ENCODE measurements at regions not wholly inside any gene's neighbourhood (a gene's known extent, or its start where the extent isn't known, plus 50 kb on each side); places are given as distances from the start of the nearest gene placed in this dataset.
"Not testable (repeated sequence)": the region's sequence is repeated elsewhere in the genome, so short reads cannot be mapped to it uniquely, and the experiment has no call there.

- not testable (repeated sequence) for H3K9me3 Mint-ChIP-seq, H3K36me3 Mint-ChIP-seq, H3K27ac Mint-ChIP-seq, H3K4me1 Mint-ChIP-seq, H3K4me3 Mint-ChIP-seq, ATAC-seq
- peaks cover 37% of the 10 kb centered on the region for H3K27me3 Mint-ChIP-seq
Observed at GRCh38 chr7:142520455-142520854, 228.8 kb upstream of the PRSS1 start.

GRCh38 chr7:142519079-142520078 lies 229.9 kb upstream of the PRSS1 start:
- Mint-ChIP-seq H3K27ac (no peak overlapping the region), H3K36me3 (no peaks in the 10 kb centered on the region), H3K27me3 (peaks cover 37% of the 10 kb centered on the region), H3K9me3 (no peaks in the 10 kb centered on the region), H3K4me3 (no peak overlapping the region), H3K4me1 (peaks cover 7% of the 10 kb centered on the region)
- ATAC-seq = no peak

GRCh38 chr7:142516038-142516501 lies 233.2 kb upstream of the PRSS1 start:
- no peak overlapping the region for H3K27ac Mint-ChIP-seq
- H3K9me3 Mint-ChIP-seq = no peaks in the 10 kb centered on the region
- H3K4me1 Mint-ChIP-seq = peaks cover 7% of the 10 kb centered on the region
- ATAC-seq = peak; percentile 62
- H3K27me3 Mint-ChIP-seq = peaks cover 26% of the 10 kb centered on the region
- H3K36me3 Mint-ChIP-seq = no peaks in the 10 kb centered on the region
- no peak overlapping the region for H3K4me3 Mint-ChIP-seq

GRCh38 chr7:142514716-142515115 lies 234.6 kb upstream of the PRSS1 start:
- H3K4me3 Mint-ChIP-seq, H3K9me3 Mint-ChIP-seq, ATAC-seq, H3K36me3 Mint-ChIP-seq, H3K4me1 Mint-ChIP-seq, H3K27ac Mint-ChIP-seq: not testable (repeated sequence)
- peaks cover 26% of the 10 kb centered on the region for H3K27me3 Mint-ChIP-seq

GRCh38 chr7:142513178-142513955 lies 235.9 kb upstream of the PRSS1 start:
- Mint-ChIP-seq H3K36me3 (no peaks in the 10 kb centered on the region), H3K4me1 (peaks cover 7% of the 10 kb centered on the region), H3K9me3 (no peaks in the 10 kb centered on the region), H3K27ac (no peak overlapping the region), H3K27me3 (peaks cover 32% of the 10 kb centered on the region), H3K4me3 (no peak overlapping the region)
- no peak for ATAC-seq

GRCh38 chr7:142511801-142512200 lies 237.5 kb upstream of the PRSS1 start:
- peaks cover 7% of the 10 kb centered on the region for H3K4me1 Mint-ChIP-seq

GRCh38 chr7:142511374-142511773 lies 237.9 kb upstream of the PRSS1 start:
- H3K27me3 Mint-ChIP-seq = peaks cover 35% of the 10 kb centered on the region
- H3K4me1 Mint-ChIP-seq = peaks cover 7% of the 10 kb centered on the region
- H3K36me3 Mint-ChIP-seq = no peaks in the 10 kb centered on the region
- no peak overlapping the region for H3K27ac Mint-ChIP-seq
- no peak for ATAC-seq
- no peak overlapping the region for H3K4me3 Mint-ChIP-seq
- H3K9me3 Mint-ChIP-seq = no peaks in the 10 kb centered on the region

More at GRCh38 chr7:142511801-142512200, 237.5 kb upstream of the PRSS1 start:
- no peak overlapping the region for H3K27ac Mint-ChIP-seq
- no peak for ATAC-seq
- no peak overlapping the region for H3K4me3 Mint-ChIP-seq
- H3K27me3 Mint-ChIP-seq = peaks cover 37% of the 10 kb centered on the region
- no peaks in the 10 kb centered on the region for H3K9me3 Mint-ChIP-seq
- no peaks in the 10 kb centered on the region for H3K36me3 Mint-ChIP-seq

- not testable (repeated sequence) for H3K36me3 Mint-ChIP-seq, H3K4me3 Mint-ChIP-seq, H3K9me3 Mint-ChIP-seq, ATAC-seq, H3K4me1 Mint-ChIP-seq, H3K27ac Mint-ChIP-seq
- peaks cover 27% of the 10 kb centered on the region for H3K27me3 Mint-ChIP-seq
Observed at GRCh38 chr7:142509235-142509634, 240.0 kb upstream of the PRSS1 start.

- H3K27ac Mint-ChIP-seq = no peak overlapping the region
- H3K9me3 Mint-ChIP-seq = no peaks in the 10 kb centered on the region
- H3K4me1 Mint-ChIP-seq = no peaks in the 10 kb centered on the region
- no peak overlapping the region for H3K4me3 Mint-ChIP-seq
- peaks cover 26% of the 10 kb centered on the region for H3K27me3 Mint-ChIP-seq
- H3K36me3 Mint-ChIP-seq = no peaks in the 10 kb centered on the region
- no peak for ATAC-seq
Observed at GRCh38 chr7:142508251-142508650, 241.0 kb upstream of the PRSS1 start.

GRCh38 chr7:142507799-142508198 lies 241.5 kb upstream of the PRSS1 start:
- Mint-ChIP-seq H3K4me1 (no peaks in the 10 kb centered on the region), H3K36me3 (no peaks in the 10 kb centered on the region), H3K9me3 (no peaks in the 10 kb centered on the region), H3K4me3 (no peak overlapping the region), H3K27ac (no peak overlapping the region), H3K27me3 (peaks cover 28% of the 10 kb centered on the region)
- no peak for ATAC-seq

GRCh38 chr7:142507066-142507465 lies 242.2 kb upstream of the PRSS1 start:
- H3K4me3 Mint-ChIP-seq, H3K36me3 Mint-ChIP-seq: not testable (repeated sequence)

GRCh38 chr7:142506601-142507000 lies 242.7 kb upstream of the PRSS1 start:
- Mint-ChIP-seq H3K27ac (no peak overlapping the region), H3K4me3 (no peak overlapping the region), H3K27me3 (peaks cover 36% of the 10 kb centered on the region), H3K9me3 (no peaks in the 10 kb centered on the region), H3K4me1 (no peaks in the 10 kb centered on the region), H3K36me3 (no peaks in the 10 kb centered on the region)
- no peak for ATAC-seq

More at GRCh38 chr7:142507066-142507465, 242.2 kb upstream of the PRSS1 start:
- not testable (repeated sequence) for H3K27ac Mint-ChIP-seq, ATAC-seq, H3K9me3 Mint-ChIP-seq, H3K4me1 Mint-ChIP-seq
- H3K27me3 Mint-ChIP-seq = peaks cover 35% of the 10 kb centered on the region

GRCh38 chr7:142503949-142504348 lies 245.3 kb upstream of the PRSS1 start:
- H3K27me3 Mint-ChIP-seq = peaks cover 47% of the 10 kb centered on the region
- not testable (repeated sequence) for H3K36me3 Mint-ChIP-seq, H3K4me3 Mint-ChIP-seq, ATAC-seq, H3K9me3 Mint-ChIP-seq, H3K27ac Mint-ChIP-seq, H3K4me1 Mint-ChIP-seq

- Mint-ChIP-seq H3K27me3 (peaks cover 44% of the 10 kb centered on the region), H3K27ac (no peak overlapping the region), H3K9me3 (no peaks in the 10 kb centered on the region), H3K4me1 (no peaks in the 10 kb centered on the region), H3K4me3 (no peak overlapping the region), H3K36me3 (no peaks in the 10 kb centered on the region)
- no peak for ATAC-seq
Observed at GRCh38 chr7:142503036-142503435, 245.2 kb upstream of the PRSS58 start.

- Mint-ChIP-seq H3K27ac (no peak overlapping the region), H3K36me3 (no peaks in the 10 kb centered on the region), H3K9me3 (no peaks in the 10 kb centered on the region), H3K27me3 (peaks cover 52% of the 10 kb centered on the region), H3K4me1 (peaks cover 4% of the 10 kb centered on the region), H3K4me3 (no peak overlapping the region)
- no peak for ATAC-seq
Observed at GRCh38 chr7:142501434-142501833, 243.6 kb upstream of the PRSS58 start.
